BE2C (cell line): ENCODE measurements at regions not wholly inside any gene's neighbourhood (a gene's known extent, or its start where the extent isn't known, plus 50 kb on each side); places are given as distances from the start of the nearest gene placed in this dataset.
"Not testable (repeated sequence)": the region's sequence is repeated elsewhere in the genome, so short reads cannot be mapped to it uniquely, and the experiment has no call there.

Experiments
- DNase-seq: peaks from one replicate; pipeline ENCODE4 v3.0.0-alpha.2; 2020
- H3K27me3 ChIP-seq: fragments of 250-450 bp; sonication (Bioruptor Pico); 2 replicates; pipeline ENCODE4 v1.5.1; 2020; ENCODE audit warnings: mild to moderate bottlenecking
- H3K36me3 ChIP-seq: fragments of 250-450 bp; sonication (Bioruptor Pico); 2 replicates; pipeline ENCODE4 v1.5.1; 2020; ENCODE audit warnings: mild to moderate bottlenecking
- H3K4me1 ChIP-seq: fragments of 250-450 bp; sonication (Bioruptor Pico); 2 replicates; pipeline ENCODE4 v1.5.1; 2020
- H3K4me3 ChIP-seq: 2 replicates; pipeline ENCODE4 v1.5.1; 2011; ENCODE audit warnings: low read depth, low read length
- H3K9me3 ChIP-seq: fragments of 250-450 bp; sonication (Bioruptor Pico); 2 replicates; pipeline ENCODE4 v1.5.1; 2020
- TF ChIP-seq, protein P1 (sequence below): IDR thresholded peaks from 2 replicates; pipeline ENCODE4 v1.5.1; 2012; ENCODE audit warnings: mild to moderate bottlenecking, low read depth, low read length

DNA sequence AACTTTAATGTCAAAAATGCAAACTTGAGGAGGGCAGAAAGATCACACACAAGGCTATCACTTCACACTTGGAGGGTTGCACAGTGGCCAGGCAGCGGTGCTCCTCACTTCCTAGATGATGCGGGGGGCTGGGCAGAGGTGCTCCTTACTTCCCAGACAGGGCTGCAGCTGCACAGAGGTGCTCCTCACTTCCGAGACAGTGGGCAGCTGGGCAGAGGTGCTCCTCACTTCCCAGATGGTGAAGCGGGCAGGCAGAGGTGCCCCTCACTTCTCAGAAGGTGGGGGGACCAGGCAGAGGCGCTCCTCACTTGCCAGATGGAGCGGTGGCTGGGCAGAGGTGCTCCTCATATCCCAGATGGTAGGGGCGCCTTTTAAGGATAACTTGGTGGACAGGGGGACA is 423.2 kb upstream of the RORB start:
- no peak for DNase-seq
- TF ChIP-seq, protein P1, sequence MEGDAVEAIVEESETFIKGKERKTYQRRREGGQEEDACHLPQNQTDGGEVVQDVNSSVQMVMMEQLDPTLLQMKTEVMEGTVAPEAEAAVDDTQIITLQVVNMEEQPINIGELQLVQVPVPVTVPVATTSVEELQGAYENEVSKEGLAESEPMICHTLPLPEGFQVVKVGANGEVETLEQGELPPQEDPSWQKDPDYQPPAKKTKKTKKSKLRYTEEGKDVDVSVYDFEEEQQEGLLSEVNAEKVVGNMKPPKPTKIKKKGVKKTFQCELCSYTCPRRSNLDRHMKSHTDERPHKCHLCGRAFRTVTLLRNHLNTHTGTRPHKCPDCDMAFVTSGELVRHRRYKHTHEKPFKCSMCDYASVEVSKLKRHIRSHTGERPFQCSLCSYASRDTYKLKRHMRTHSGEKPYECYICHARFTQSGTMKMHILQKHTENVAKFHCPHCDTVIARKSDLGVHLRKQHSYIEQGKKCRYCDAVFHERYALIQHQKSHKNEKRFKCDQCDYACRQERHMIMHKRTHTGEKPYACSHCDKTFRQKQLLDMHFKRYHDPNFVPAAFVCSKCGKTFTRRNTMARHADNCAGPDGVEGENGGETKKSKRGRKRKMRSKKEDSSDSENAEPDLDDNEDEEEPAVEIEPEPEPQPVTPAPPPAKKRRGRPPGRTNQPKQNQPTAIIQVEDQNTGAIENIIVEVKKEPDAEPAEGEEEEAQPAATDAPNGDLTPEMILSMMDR: no peak
- no peaks in the 10 kb centered on the region for H3K9me3 ChIP-seq

DNA sequence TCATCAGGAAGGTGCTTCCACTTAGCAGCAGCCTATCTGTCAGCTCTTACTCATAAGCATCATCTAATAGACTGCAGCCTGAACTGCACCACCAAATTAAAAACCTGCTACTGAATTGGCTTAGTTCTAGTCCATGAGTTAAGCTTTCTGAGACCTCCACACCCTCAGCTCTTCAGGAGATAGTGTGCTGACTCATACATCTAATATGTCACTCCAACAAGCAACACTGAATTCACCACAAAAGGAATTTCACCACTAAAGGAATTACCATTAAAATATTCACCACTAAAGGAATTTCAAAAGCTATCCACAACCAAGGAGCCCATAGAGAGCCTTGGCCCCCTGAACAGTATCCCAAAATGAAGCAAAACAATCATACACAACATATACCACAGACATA is 418.5 kb upstream of the RORB start:
- H3K4me3 ChIP-seq: no peak overlapping the region
- no peaks in the 10 kb centered on the region for H3K27me3 ChIP-seq
- H3K9me3 ChIP-seq: no peaks in the 10 kb centered on the region
- TF ChIP-seq, protein P1: no peak
- DNase-seq: no peak
- H3K36me3 ChIP-seq: no peaks in the 10 kb centered on the region
- no peaks in the 10 kb centered on the region for H3K4me1 ChIP-seq

More for the DNA sequence above, 423.2 kb upstream of the RORB start:
- Histone ChIP-seq H3K27me3 (no peaks in the 10 kb centered on the region), H3K4me1 (no peaks in the 10 kb centered on the region), H3K36me3 (no peaks in the 10 kb centered on the region), H3K4me3 (no peak overlapping the region)

DNA sequence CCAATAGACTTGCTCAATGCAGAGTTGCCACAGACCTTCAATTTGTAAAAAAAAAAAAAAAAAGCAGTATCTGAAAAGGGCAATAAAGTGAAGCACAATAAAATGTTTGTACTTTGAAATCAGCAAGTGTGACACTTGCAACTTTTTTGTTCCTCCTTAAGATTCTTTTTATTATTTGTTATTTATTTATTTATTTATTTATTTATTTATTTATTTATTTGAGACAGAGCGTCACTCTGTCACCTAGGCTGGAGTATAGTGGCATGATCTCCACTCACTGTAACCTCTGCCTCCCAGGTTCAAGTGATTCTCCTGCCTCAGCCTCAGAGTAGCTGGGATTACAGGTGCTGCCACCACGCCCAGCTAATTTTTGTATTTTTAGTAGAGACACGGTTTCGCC is 416.5 kb upstream of the RORB start:
- not testable (repeated sequence) for H3K27me3 ChIP-seq, DNase-seq, H3K4me3 ChIP-seq, H3K4me1 ChIP-seq, H3K9me3 ChIP-seq, H3K36me3 ChIP-seq

DNA sequence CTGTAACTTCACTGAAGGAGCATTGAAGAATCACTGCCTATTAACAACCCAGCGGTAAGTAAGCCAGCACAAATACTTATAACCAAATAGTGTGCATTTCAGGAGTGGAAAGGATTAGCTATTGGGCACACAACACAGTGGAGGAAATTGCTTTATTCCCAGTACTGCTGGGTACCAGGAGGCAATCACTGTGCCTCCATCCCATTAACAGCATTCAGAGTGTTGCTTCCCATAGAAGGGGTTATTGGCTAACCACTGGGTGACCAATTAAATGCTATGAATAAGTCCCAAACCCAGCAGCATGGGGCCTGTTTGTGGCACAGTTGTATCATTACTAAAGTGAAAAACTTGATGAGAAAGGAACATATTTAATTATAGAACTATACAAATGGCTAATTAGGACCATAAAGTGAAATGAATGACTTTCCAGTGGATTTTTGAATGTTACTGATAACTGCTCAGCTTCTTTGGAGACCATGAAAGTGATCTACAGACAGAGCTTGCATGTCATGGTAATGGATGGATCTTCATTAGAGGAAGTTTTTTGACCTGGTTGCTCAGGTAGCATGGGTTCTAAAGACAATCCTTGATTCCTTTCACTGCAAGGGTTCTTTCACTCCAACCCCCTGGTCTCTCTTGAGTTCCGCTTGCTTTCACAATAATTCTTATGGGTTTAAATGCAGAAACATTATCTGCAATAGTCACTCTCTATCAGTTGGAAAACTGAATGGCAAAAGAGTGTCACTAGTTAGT is 413.3 kb upstream of the RORB start:
- no peak overlapping the region for H3K4me3 ChIP-seq
- no peaks in the 10 kb centered on the region for H3K4me1 ChIP-seq
- TF ChIP-seq, protein P1: no peak
- no peaks in the 10 kb centered on the region for H3K9me3 ChIP-seq
- no peak for DNase-seq
- H3K27me3 ChIP-seq: no peaks in the 10 kb centered on the region
- H3K36me3 ChIP-seq: no peaks in the 10 kb centered on the region

DNA sequence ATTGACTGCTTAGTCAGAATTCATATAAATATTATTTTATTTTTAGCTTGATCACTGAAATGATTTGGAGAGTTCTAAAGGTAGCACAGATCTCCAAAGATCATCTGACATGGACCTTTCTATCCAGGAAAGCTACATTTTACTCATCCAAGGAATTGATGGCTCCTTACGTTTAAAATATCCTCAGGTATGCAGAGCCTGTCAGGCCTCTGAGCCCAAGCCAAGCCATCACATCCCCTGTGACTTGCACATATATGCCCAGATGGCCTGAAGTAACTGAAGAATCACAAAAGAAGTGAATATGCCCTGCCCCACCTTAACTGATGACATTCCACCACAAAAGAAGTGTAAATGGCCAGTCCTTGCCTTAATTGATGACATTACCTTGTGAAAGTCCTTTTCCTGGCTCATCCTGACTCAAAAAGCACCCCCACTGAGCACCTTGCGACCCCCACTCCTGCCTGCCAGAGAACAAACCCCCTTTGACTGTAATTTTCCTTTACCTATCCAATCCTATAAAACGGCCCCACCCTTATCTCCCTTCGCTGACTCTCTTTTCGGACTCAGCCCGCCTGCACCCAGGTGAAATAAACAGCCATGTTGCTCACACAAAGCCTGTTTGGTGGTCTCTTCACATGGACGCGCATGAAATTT is 411.6 kb upstream of the RORB start:
- not testable (repeated sequence) for H3K4me1 ChIP-seq, DNase-seq, H3K9me3 ChIP-seq, H3K27me3 ChIP-seq, H3K4me3 ChIP-seq, H3K36me3 ChIP-seq

DNA sequence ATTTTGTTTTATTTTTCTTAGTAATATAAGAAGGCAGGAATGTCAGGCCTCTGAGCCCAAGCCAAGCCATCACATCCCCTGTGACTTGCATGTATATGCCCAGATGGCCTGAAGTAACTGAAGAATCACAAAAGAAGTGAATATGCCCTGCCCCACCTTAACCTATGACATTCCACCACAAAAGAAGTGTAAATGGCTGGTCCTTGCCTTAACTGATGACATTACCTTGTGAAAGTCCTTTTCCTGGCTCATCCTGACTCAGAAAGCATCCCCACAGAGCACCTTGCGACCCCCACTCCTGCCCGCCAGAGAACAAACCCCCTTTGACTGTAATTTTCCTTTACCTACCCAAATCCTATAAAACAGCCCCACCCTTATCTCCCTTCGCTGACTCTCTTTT is 406.2 kb upstream of the RORB start:
- H3K9me3 ChIP-seq, H3K27me3 ChIP-seq, H3K36me3 ChIP-seq, H3K4me1 ChIP-seq, DNase-seq, H3K4me3 ChIP-seq: not testable (repeated sequence)

DNA sequence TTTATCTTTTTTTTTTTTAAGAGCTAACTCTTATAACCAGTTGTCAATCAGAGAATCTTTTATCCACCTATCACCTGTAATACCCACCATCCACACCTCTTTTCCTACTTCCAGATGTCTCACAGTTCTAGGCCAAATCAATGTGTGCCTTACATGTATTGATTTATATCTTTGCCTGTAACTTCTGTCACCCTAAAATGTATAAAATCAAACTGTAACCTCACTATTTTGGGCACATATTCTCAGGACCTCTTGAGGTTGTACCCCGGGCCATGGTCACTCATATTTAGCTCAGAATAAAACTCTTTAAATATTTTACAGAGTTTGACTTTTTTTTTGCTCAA is 404.7 kb upstream of the RORB start:
- no peaks in the 10 kb centered on the region for H3K9me3 ChIP-seq
- DNase-seq: no peak
- TF ChIP-seq, protein P1: no peak
- no peaks in the 10 kb centered on the region for H3K36me3 ChIP-seq
- no peak overlapping the region for H3K4me3 ChIP-seq
- H3K27me3 ChIP-seq: no peaks in the 10 kb centered on the region
- no peaks in the 10 kb centered on the region for H3K4me1 ChIP-seq

DNA sequence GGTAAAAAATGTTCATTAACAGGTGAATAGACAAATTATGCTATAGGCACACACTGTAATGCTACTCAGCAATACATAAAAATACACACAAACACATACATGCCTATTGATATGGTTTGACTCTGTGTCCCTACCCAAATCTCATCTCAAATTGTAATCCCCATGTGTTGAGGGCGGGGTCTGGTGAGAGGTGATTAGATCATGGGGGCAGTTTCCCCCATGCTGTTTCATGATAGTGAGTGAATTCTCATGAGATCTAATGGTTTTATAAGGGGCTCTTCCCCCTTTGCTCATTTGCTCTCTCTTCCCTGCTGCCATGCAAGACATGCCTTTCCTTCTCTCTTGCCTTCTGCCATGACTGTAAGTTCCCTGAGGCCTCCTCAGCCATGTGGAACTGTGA is 403.1 kb upstream of the RORB start:
- H3K36me3 ChIP-seq, H3K4me3 ChIP-seq, H3K9me3 ChIP-seq, H3K27me3 ChIP-seq, H3K4me1 ChIP-seq, DNase-seq: not testable (repeated sequence)
